CD14-positive monocyte (primary cell): ENCODE measurements at regions not wholly inside any gene's neighbourhood (a gene's known extent, or its start where the extent isn't known, plus 50 kb on each side); places are given as distances from the start of the nearest gene placed in this dataset.

Experiments used
- DNase-seq, 3 donors: peaks; one replicate each; pipeline ENCODE4 v3.0.0-alpha.2; 2011 to 2022
- H2AFZ ChIP-seq: 2 replicates; pipeline ENCODE4 v1.6.0; 2012; ENCODE audit warnings: mild to moderate bottlenecking, low read depth, low read length, inconsistent platforms; ENCODE audit not compliant: insufficient read depth, poor library complexity, severe bottlenecking
- H3K27ac ChIP-seq, 2 donors: 1 replicate in 1 of 2; 2 replicates in 1 of 2; pipeline ENCODE4 v1.5.1; 2012 to 2013; ENCODE audit warnings: low read length in 2 of 2, control low read depth in 1 of 2, inconsistent platforms in 1 of 2, low read depth in 1 of 2, mild to moderate bottlenecking in 1 of 2
- H3K27me3 ChIP-seq, 2 donors: one replicate each; pipeline versions ENCODE4 v1.6.0 to v1.6.1; 2011 to 2013; ENCODE audit warnings: low read length in 2 of 2; ENCODE audit not compliant: control insufficient read depth in 2 of 2, insufficient read depth in 2 of 2
- H3K36me3 ChIP-seq, 2 donors: replicated peaks in 1 of 2; 1 replicate in 1 of 2; 2 replicates in 1 of 2; pipeline versions ENCODE4 v1.5.1 to v1.6.1; 2012 to 2013; ENCODE audit warnings: low read length in 2 of 2, control low read depth in 1 of 2, inconsistent platforms in 1 of 2, mild to moderate bottlenecking in 1 of 2; ENCODE audit not compliant: insufficient read depth in 2 of 2, control insufficient read depth in 1 of 2
- H3K4me1 ChIP-seq, 2 donors: 1 replicate in 1 of 2; 2 replicates in 1 of 2; pipeline versions ENCODE4 v1.5.1 to v1.6.1; 2012 to 2013; ENCODE audit warnings: low read length in 2 of 2, control low read depth in 1 of 2, inconsistent platforms in 1 of 2, mild to moderate bottlenecking in 1 of 2, moderate library complexity in 1 of 2; ENCODE audit not compliant: insufficient read depth in 2 of 2, control insufficient read depth in 1 of 2
- H3K4me2 ChIP-seq: replicated peaks from 2 replicates; pipeline ENCODE3; 2012; ENCODE audit warnings: low read length, moderate library complexity, mild to moderate bottlenecking; ENCODE audit not compliant: poor library complexity, severe bottlenecking; ENCODE audit errors: extremely low read depth
- H3K4me3 ChIP-seq, 3 experiments: fragments of 200-600 bp in 1 of 3; sonication (generic) in 1 of 3; replicated peaks in 1 of 3; 1 replicate in 2 of 3; 2 replicates in 1 of 3; pipeline ENCODE4 v1.5.1; 2011 to 2013; ENCODE audit warnings: low read length in 3 of 3, mild to moderate bottlenecking in 3 of 3, control low read depth in 2 of 3, low read depth in 2 of 3, inconsistent platforms in 1 of 3, moderate library complexity in 1 of 3
- H3K79me2 ChIP-seq: 2 replicates; pipeline ENCODE4 v1.6.0; 2012; ENCODE audit warnings: mild to moderate bottlenecking, control low read depth, inconsistent platforms, low read length, moderate library complexity; ENCODE audit not compliant: insufficient read depth
- H3K9ac ChIP-seq: 2 replicates; pipeline ENCODE4 v1.6.0; 2017; ENCODE audit warnings: low read length, mild to moderate bottlenecking; ENCODE audit not compliant: insufficient read depth, poor library complexity, severe bottlenecking
- H3K9me3 ChIP-seq, 2 donors: replicated peaks in 1 of 2; 1 replicate in 1 of 2; 2 replicates in 1 of 2; pipeline versions ENCODE4 v1.5.1 to v1.6.1; 2012 to 2013; ENCODE audit warnings: low read length in 2 of 2, control low read depth in 1 of 2; ENCODE audit not compliant: control insufficient read depth in 1 of 2, insufficient read depth in 1 of 2
- H4K20me1 ChIP-seq: 2 replicates; pipeline ENCODE4 v1.6.0; 2012; ENCODE audit warnings: mild to moderate bottlenecking, low read length, control low read depth, moderate library complexity; ENCODE audit not compliant: insufficient read depth
- H3K27ac Mint-ChIP-seq, 7 donors: one replicate each; pipeline ENCODE4 v1.8.0; 2020; ENCODE audit warnings: mild to moderate bottlenecking in 7 of 7, mixed read lengths in 7 of 7, moderate library complexity in 6 of 7, inconsistent platforms in 2 of 7
- H3K27me3 Mint-ChIP-seq, 3 donors: one replicate each; pipeline ENCODE4 v1.8.0; 2021 to 2022; ENCODE audit warnings: low read depth in 3 of 3, mild to moderate bottlenecking in 3 of 3, mixed read lengths in 3 of 3, moderate library complexity in 3 of 3, inconsistent platforms in 1 of 3
- H3K36me3 Mint-ChIP-seq, 2 donors: one replicate each; pipeline ENCODE4 v1.8.0; 2020; ENCODE audit warnings: mixed read lengths in 2 of 2, inconsistent platforms in 1 of 2, mild to moderate bottlenecking in 1 of 2
- H3K4me1 Mint-ChIP-seq: one replicate; pipeline ENCODE4 v1.8.0; 2020; ENCODE audit warnings: mild to moderate bottlenecking, mixed read lengths
- H3K4me3 Mint-ChIP-seq, 2 donors: one replicate each; pipeline ENCODE4 v1.8.0; 2020; ENCODE audit warnings: mild to moderate bottlenecking in 2 of 2, mixed read lengths in 2 of 2, moderate library complexity in 1 of 2
- H3K9me3 Mint-ChIP-seq, 7 donors: one replicate each; pipeline ENCODE4 v1.8.0; 2020 to 2022; ENCODE audit warnings: mixed read lengths in 7 of 7, mild to moderate bottlenecking in 6 of 7, moderate library complexity in 6 of 7, inconsistent platforms in 2 of 7
- WGBS: methylation state at CpG from one replicate; pipeline ENCODE4 v1.1.5; 2013; ENCODE audit warnings: missing lambda C conversion rate; ENCODE audit not compliant: insufficient coverage; 5-methylcytosine and 5-hydroxymethylcytosine counted together
- intact Hi-C, 2 donors: fragments of 100-400 bp; cut with micrococcal nuclease; formaldehyde crosslinking; loops; one replicate each; pipeline versions ENCODE4 v1.15.0 to v1.15.1; 2023
- TF ChIP-seq, protein P1 (sequence below): fragments of 200-600 bp; IDR thresholded peaks from one replicate; pipeline ENCODE4 v1.8.0; 2022; ENCODE audit warnings: antibody characterized with exemption, mild to moderate bottlenecking

DNA sequence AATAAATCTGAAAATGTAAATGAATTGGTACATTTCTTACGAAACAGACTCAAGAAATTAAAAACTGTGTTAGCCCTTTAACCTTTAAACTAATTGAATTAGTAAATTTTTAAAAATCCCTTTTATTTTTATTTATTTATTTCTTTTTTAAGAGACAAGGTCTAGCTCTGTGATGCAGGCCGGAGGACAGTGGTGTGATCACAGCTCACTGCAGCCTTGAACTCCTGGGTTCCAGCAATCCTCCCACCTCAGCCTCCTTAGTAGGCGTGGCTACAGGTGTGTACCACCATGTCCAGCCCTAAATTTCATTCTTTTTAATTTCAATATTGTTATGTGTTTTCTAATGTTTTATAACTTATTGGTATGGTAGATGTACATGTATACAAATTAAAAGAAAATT is 72.6 kb downstream of the MYEOV start:
- no peak overlapping the region for H2AFZ ChIP-seq
- H3K27ac ChIP-seq = no peak overlapping the region
- no peaks in the 10 kb centered on the region for H3K27me3 ChIP-seq
- no peaks in the 10 kb centered on the region for H3K4me1 ChIP-seq
- H3K9me3 ChIP-seq = no peaks in the 10 kb centered on the region
- Mint-ChIP-seq H3K4me3 (no peak overlapping the region), H3K36me3 (no peaks in the 10 kb centered on the region), H3K9me3 (peaks cover 0 to 3% (median 0%) of the 10 kb centered on the region in 7 donors), H3K27me3 (peaks cover 3 to 9% (median 5%) of the 10 kb centered on the region in 3 donors), H3K4me1 (no peaks in the 10 kb centered on the region), H3K27ac (no peak overlapping the region)
- no peaks in the 10 kb centered on the region for H4K20me1 ChIP-seq
- WGBS = no CpG with 5 or more reads among the region's 3 CpGs
- H3K79me2 ChIP-seq = no peaks in the 10 kb centered on the region
- intact Hi-C loops = no loop called here
- no peak overlapping the region for H3K9ac ChIP-seq
- TF ChIP-seq, protein P1, sequence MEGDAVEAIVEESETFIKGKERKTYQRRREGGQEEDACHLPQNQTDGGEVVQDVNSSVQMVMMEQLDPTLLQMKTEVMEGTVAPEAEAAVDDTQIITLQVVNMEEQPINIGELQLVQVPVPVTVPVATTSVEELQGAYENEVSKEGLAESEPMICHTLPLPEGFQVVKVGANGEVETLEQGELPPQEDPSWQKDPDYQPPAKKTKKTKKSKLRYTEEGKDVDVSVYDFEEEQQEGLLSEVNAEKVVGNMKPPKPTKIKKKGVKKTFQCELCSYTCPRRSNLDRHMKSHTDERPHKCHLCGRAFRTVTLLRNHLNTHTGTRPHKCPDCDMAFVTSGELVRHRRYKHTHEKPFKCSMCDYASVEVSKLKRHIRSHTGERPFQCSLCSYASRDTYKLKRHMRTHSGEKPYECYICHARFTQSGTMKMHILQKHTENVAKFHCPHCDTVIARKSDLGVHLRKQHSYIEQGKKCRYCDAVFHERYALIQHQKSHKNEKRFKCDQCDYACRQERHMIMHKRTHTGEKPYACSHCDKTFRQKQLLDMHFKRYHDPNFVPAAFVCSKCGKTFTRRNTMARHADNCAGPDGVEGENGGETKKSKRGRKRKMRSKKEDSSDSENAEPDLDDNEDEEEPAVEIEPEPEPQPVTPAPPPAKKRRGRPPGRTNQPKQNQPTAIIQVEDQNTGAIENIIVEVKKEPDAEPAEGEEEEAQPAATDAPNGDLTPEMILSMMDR = no peak
- DNase-seq = no peak
- H3K4me3 ChIP-seq = no peak overlapping the region
- H3K36me3 ChIP-seq = no peaks in the 10 kb centered on the region
- no peak overlapping the region for H3K4me2 ChIP-seq

DNA sequence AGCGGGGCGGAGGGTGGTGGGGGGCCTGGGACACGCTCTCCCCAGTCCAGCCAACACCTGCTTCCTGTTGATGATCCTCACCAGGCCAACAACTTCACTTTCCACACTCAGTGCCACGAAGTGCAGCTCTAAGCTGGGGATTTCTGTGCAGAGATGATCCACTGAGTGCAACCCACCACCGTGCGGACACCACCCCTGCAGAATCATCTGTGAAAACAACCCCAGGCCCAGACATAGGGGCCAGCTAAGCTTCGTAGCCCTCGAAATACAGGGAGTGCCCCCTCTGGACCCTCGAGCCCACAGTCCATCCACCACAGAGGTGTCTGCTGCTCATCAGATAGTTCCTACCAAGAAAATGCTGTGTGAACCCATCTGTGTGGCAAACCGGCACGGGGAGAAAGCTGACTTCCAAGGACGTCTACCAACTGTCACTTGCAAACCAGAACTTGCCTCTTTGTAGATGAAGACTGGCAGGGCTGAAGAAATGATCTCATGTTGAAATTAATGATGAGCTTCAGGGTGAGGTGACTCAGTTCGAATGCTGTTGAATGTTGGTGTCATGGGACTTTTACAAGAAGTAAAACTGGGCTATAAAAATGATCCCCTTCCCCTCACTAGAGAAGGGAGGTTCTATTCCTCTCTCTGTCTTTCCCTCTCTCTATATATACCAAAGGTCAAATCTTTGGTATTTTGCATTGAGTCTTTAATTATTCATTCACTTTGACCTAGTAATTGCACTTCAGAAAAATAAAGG is 73.4 kb downstream of the MYEOV start:
- H4K20me1 ChIP-seq = no peaks in the 10 kb centered on the region
- no peaks in the 10 kb centered on the region for H3K4me1 ChIP-seq
- H3K4me2 ChIP-seq = no peak overlapping the region
- Mint-ChIP-seq H3K9me3 (peaks cover 0 to 3% (median 0%) of the 10 kb centered on the region in 7 donors), H3K27ac (no peak overlapping the region), H3K4me1 (no peaks in the 10 kb centered on the region), H3K36me3 (no peaks in the 10 kb centered on the region), H3K27me3 (peaks cover 3 to 9% (median 4%) of the 10 kb centered on the region in 3 donors), H3K4me3 (no peak overlapping the region)
- H3K9me3 ChIP-seq = no peaks in the 10 kb centered on the region
- no peaks in the 10 kb centered on the region for H3K36me3 ChIP-seq
- no peak overlapping the region for H3K9ac ChIP-seq
- intact Hi-C loops = no loop called here
- no peaks in the 10 kb centered on the region for H3K27me3 ChIP-seq
- no peak overlapping the region for H3K27ac ChIP-seq
- H3K4me3 ChIP-seq = no peak overlapping the region
- no peak for DNase-seq
- H3K79me2 ChIP-seq = no peaks in the 10 kb centered on the region
- no peak overlapping the region for H2AFZ ChIP-seq
- TF ChIP-seq, protein P1 = no peak
- WGBS = 83% methylated on average over 12 of the region's 13 CpGs
